ENCODE measurements at regions not wholly inside any gene's neighbourhood (a gene's known extent, or its start where the extent isn't known, plus 50 kb on each side); places are given as distances from the start of the nearest gene placed in this dataset.

- Histone ChIP-seq H3K27me3 (ENCODE audit: insufficient read depth, low read length) (no peaks in the 10 kb centered on the region), H3K4me3 (ENCODE audit: low read length) (no peak overlapping the region), H3K36me3 (ENCODE audit: insufficient read depth, low read depth, low read length) (no peaks in the 10 kb centered on the region), H3K4me1 (ENCODE audit: insufficient read depth, low read length) (peaks cover 5% of the 10 kb centered on the region; the same call in 1 of the 2 replicates), H3K27ac (ENCODE audit: low read length) (no peak overlapping the region), H3K9me3 (ENCODE audit: insufficient read depth, low read depth, low read length) (no peaks in the 10 kb centered on the region), H3K9ac (ENCODE audit: low read depth, low read length) (no peak overlapping the region)
These were observed 885.7 kb upstream of the CDH8 start for GRCh38 chr16:62921904-62922303.

- Histone ChIP-seq H3K4me1 (ENCODE audit: insufficient read depth, low read length) (no peaks in the 10 kb centered on the region), H3K36me3 (ENCODE audit: insufficient read depth, low read depth, low read length) (no peaks in the 10 kb centered on the region), H3K27me3 (ENCODE audit: insufficient read depth, low read length) (no peaks in the 10 kb centered on the region), H3K4me3 (ENCODE audit: low read length) (no peak overlapping the region), H3K9ac (ENCODE audit: low read depth, low read length) (no peak overlapping the region), H3K9me3 (ENCODE audit: insufficient read depth, low read depth, low read length) (0 out of 2 replicates have a peak, but pooled peaks cover 6% of the 10 kb centered on the region), H3K27ac (ENCODE audit: low read length) (no peak overlapping the region)
These were observed 877.7 kb upstream of the CDH8 start for GRCh38 chr16:62913924-62914323.

DNA sequence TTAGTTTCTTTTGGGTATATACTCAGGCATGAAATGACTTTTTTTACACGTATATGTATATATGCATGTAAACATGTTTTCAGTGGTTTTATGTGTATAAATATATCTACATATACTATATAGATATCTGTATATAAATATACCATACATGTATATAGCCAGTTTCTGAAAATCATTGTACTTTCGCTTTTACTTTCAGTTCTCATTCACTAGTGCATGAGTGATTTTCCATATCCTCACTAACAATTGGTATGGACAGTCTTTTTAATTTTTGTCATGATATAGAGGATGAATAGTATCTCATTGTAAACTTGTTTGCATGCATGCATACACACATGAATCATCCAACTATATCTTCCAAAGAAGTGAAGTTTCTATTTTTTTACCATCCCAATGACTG, 877.1 kb upstream of the CDH8 start:
- H3K4me1 ChIP-seq (ENCODE audit: insufficient read depth, low read length), result no peaks in the 10 kb centered on the region
- no peak overlapping the region for H3K27ac ChIP-seq (ENCODE audit: low read length)
- no peaks in the 10 kb centered on the region for H3K27me3 ChIP-seq (ENCODE audit: insufficient read depth, low read length)
- no peak overlapping the region for H3K4me3 ChIP-seq (ENCODE audit: low read length)
- H3K36me3 ChIP-seq (ENCODE audit: insufficient read depth, low read depth, low read length), result no peaks in the 10 kb centered on the region
- 0 out of 2 replicates have a peak, but pooled peaks cover 6% of the 10 kb centered on the region for H3K9me3 ChIP-seq (ENCODE audit: insufficient read depth, low read depth, low read length)
- no peak overlapping the region for H3K9ac ChIP-seq (ENCODE audit: low read depth, low read length)

GRCh38 chr16:62909597-62909996, 873.4 kb upstream of the CDH8 start:
- Histone ChIP-seq H3K9ac (ENCODE audit: low read depth, low read length) (no peak overlapping the region), H3K27me3 (ENCODE audit: insufficient read depth, low read length) (no peaks in the 10 kb centered on the region), H3K36me3 (ENCODE audit: insufficient read depth, low read depth, low read length) (no peaks in the 10 kb centered on the region)

GRCh38 chr16:62907562-62907961, 871.3 kb upstream of the CDH8 start:
- Histone ChIP-seq H3K9me3 (ENCODE audit: insufficient read depth, low read depth, low read length) (0 out of 2 replicates have a peak, but pooled peaks cover 6% of the 10 kb centered on the region), H3K36me3 (ENCODE audit: insufficient read depth, low read depth, low read length) (no peaks in the 10 kb centered on the region), H3K27me3 (ENCODE audit: insufficient read depth, low read length) (no peaks in the 10 kb centered on the region), H3K27ac (ENCODE audit: low read length) (no peak overlapping the region), H3K4me1 (ENCODE audit: insufficient read depth, low read length) (no peaks in the 10 kb centered on the region), H3K4me3 (ENCODE audit: low read length) (no peak overlapping the region), H3K9ac (ENCODE audit: low read depth, low read length) (no peak overlapping the region)

More at GRCh38 chr16:62909597-62909996, 873.4 kb upstream of the CDH8 start:
- no peak overlapping the region for H3K4me3 ChIP-seq (ENCODE audit: low read length)
- H3K4me1 ChIP-seq (ENCODE audit: insufficient read depth, low read length), result no peaks in the 10 kb centered on the region
- H3K9me3 ChIP-seq (ENCODE audit: insufficient read depth, low read depth, low read length), result 0 out of 2 replicates have a peak, but pooled peaks cover 6% of the 10 kb centered on the region
- H3K27ac ChIP-seq (ENCODE audit: low read length), result no peak overlapping the region

DNA sequence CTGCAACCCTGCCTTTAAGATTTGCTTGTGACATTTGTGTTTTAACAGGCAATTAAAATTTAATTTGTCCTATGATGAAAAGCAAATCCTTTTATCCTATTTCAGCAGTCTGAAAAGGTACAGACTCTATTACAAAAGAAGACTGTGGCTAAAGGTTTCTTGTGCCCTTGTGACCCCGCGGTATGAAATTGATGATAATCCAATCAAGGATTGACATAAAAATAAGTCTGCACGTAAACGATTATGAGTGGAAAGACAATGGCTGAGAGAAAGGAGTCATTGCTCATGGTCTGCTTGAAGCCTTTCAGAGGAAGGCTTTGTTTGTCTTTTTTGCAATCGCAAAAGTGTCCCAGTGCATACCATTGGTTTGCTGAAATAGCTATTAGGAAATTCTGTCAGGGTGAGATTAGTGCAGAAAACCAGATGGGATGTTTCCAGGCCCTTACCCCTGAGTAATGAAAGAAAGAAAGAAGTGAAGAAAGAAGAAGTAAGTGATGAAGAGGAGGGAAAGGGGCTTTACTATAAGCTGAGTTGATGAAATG, 867.8 kb upstream of the CDH8 start:
- H3K9me3 ChIP-seq (ENCODE audit: insufficient read depth, low read depth, low read length), result no peaks in the 10 kb centered on the region
- H3K36me3 ChIP-seq (ENCODE audit: insufficient read depth, low read depth, low read length), result no peaks in the 10 kb centered on the region
- H3K9ac ChIP-seq (ENCODE audit: low read depth, low read length), result no peak overlapping the region
- no peaks in the 10 kb centered on the region for H3K27me3 ChIP-seq (ENCODE audit: insufficient read depth, low read length)
- no peak overlapping the region for H3K27ac ChIP-seq (ENCODE audit: low read length)
- H3K4me3 ChIP-seq (ENCODE audit: low read length), result no peak overlapping the region
- H3K4me1 ChIP-seq (ENCODE audit: insufficient read depth, low read length), result no peaks in the 10 kb centered on the region

- H3K9me3 ChIP-seq (ENCODE audit: insufficient read depth, low read depth, low read length), result no peaks in the 10 kb centered on the region
- H3K4me3 ChIP-seq (ENCODE audit: low read length), result no peak overlapping the region
- no peaks in the 10 kb centered on the region for H3K36me3 ChIP-seq (ENCODE audit: insufficient read depth, low read depth, low read length)
- H3K9ac ChIP-seq (ENCODE audit: low read depth, low read length), result no peak overlapping the region
- H3K27me3 ChIP-seq (ENCODE audit: insufficient read depth, low read length), result no peaks in the 10 kb centered on the region
- H3K4me1 ChIP-seq (ENCODE audit: insufficient read depth, low read length), result no peaks in the 10 kb centered on the region
- H3K27ac ChIP-seq (ENCODE audit: low read length), result no peak overlapping the region
These were observed 863.5 kb upstream of the CDH8 start for GRCh38 chr16:62899737-62900136.

DNA sequence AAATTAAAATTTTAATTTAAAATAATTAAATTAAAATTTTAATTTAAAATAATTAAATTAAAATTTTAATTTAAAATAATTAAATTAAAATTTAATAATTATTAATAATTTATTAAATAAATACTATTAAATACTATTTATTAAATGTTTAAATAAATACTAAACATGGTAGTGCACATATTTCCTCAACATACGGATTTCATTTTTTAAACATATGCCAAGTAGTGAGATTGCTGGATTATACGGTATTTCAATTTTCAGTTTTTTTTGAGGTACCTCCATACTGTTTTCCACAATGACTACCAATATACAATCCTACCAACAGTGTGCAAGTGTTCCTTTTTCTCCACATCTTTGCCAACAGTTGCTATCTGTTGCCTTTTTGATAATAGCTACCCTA, 852.9 kb upstream of the CDH8 start:
- H3K27ac ChIP-seq (ENCODE audit: low read length), result no peak overlapping the region
- no peaks in the 10 kb centered on the region for H3K36me3 ChIP-seq (ENCODE audit: insufficient read depth, low read depth, low read length)
- H3K9me3 ChIP-seq (ENCODE audit: insufficient read depth, low read depth, low read length), result no peaks in the 10 kb centered on the region; the same call in 1 of the 2 replicates
- H3K4me1 ChIP-seq (ENCODE audit: insufficient read depth, low read length), result no peaks in the 10 kb centered on the region
- H3K9ac ChIP-seq (ENCODE audit: low read depth, low read length), result no peak overlapping the region
- H3K4me3 ChIP-seq (ENCODE audit: low read length), result no peak overlapping the region
- H3K27me3 ChIP-seq (ENCODE audit: insufficient read depth, low read length), result no peaks in the 10 kb centered on the region

DNA sequence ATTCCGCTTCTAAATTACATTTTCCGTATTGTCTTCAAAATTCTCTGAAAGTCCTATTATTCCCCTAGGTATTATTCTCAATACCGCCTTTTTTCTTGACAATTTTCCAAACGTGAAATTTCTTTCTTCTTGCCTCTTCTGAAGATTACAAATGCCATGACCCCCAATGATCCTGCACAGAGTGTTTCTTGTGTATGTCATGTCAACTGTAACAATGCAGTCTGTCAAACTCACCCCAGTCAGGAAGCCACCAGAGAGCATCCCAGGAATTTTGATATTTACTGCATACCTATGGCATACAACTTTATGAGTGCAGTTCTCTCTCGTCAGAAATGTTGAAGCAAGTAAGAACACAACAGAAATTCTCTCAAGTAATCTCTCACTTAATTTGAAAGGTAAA, 847.3 kb upstream of the CDH8 start:
- Histone ChIP-seq H3K36me3 (ENCODE audit: insufficient read depth, low read depth, low read length) (no peaks in the 10 kb centered on the region), H3K9me3 (ENCODE audit: insufficient read depth, low read depth, low read length) (no peaks in the 10 kb centered on the region), H3K27ac (ENCODE audit: low read length) (no peak overlapping the region), H3K27me3 (ENCODE audit: insufficient read depth, low read length) (no peaks in the 10 kb centered on the region), H3K9ac (ENCODE audit: low read depth, low read length) (no peak overlapping the region), H3K4me3 (ENCODE audit: low read length) (no peak overlapping the region), H3K4me1 (ENCODE audit: insufficient read depth, low read length) (no peaks in the 10 kb centered on the region)

DNA sequence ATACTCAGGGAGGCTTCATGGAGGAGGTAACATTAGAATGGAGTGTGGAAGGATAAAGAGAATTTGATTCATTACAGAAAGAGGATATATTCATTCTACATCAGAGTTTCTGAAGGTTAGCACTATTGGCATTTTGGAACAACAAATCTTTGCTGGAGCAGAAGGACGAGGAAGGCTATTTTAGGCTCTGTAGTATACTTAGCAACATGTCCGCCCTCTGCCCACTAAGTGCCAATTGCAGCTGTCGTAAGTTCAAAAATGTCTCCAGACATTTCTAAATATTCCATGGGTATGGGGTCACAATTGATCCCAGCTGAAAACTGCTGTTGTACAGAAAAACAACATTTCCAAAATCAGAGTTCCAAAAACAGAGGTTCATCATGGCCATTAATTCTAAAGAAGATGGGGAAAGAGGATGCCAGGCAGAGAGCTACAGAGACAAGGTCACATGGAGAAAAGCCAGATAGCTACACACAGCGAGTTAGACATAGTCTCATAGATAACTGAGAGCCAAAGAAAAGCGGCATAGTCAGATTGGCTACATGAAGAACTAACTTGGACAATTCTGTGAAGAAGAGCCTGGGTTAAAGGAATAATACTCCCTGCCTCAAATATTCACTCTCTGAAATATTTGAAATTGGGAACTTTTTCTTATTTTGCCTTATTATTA, 846.4 kb upstream of the CDH8 start:
- Histone ChIP-seq H3K27me3 (ENCODE audit: insufficient read depth, low read length) (no peaks in the 10 kb centered on the region), H3K9ac (ENCODE audit: low read depth, low read length) (no peak overlapping the region), H3K4me1 (ENCODE audit: insufficient read depth, low read length) (no peaks in the 10 kb centered on the region), H3K9me3 (ENCODE audit: insufficient read depth, low read depth, low read length) (no peaks in the 10 kb centered on the region), H3K4me3 (ENCODE audit: low read length) (no peak overlapping the region), H3K36me3 (ENCODE audit: insufficient read depth, low read depth, low read length) (no peaks in the 10 kb centered on the region), H3K27ac (ENCODE audit: low read length) (no peak overlapping the region)

DNA sequence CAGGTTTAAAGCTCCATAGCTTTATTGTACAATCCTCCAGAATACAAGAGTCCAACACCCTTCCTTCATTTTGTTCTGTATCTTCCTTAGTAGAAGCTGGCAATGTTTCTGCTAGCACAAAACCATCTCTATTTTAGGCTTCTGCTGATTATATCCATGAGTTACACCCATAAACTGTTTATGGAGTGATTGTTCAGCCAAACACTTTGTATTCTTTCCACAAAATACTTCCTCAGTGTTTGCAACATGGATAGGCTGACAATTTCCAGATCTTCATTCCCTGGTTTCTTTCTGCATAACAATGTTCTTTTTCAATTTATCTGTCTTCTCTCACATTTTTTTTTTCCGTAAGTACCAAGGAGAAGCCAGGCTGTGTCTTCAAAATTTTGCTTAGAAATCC, 839.9 kb upstream of the CDH8 start:
- no peak overlapping the region for H3K4me3 ChIP-seq (ENCODE audit: low read length)
- H3K27ac ChIP-seq (ENCODE audit: low read length), result no peak overlapping the region

GRCh38 chr16:62872339-62872738, 836.1 kb upstream of the CDH8 start:
- H3K9ac ChIP-seq (ENCODE audit: low read depth, low read length), result no peak overlapping the region
- no peak overlapping the region for H3K4me3 ChIP-seq (ENCODE audit: low read length)
- no peaks in the 10 kb centered on the region for H3K9me3 ChIP-seq (ENCODE audit: insufficient read depth, low read depth, low read length)
- H3K27me3 ChIP-seq (ENCODE audit: insufficient read depth, low read length), result no peaks in the 10 kb centered on the region
- H3K27ac ChIP-seq (ENCODE audit: low read length), result no peak overlapping the region
- H3K36me3 ChIP-seq (ENCODE audit: insufficient read depth, low read depth, low read length), result no peaks in the 10 kb centered on the region
- H3K4me1 ChIP-seq (ENCODE audit: insufficient read depth, low read length), result peaks cover 5% of the 10 kb centered on the region; the same call in 1 of the 2 replicates

More for the DNA sequence above, 839.9 kb upstream of the CDH8 start:
- no peaks in the 10 kb centered on the region for H3K36me3 ChIP-seq (ENCODE audit: insufficient read depth, low read depth, low read length)
- H3K4me1 ChIP-seq (ENCODE audit: insufficient read depth, low read length), result no peaks in the 10 kb centered on the region
- H3K9ac ChIP-seq (ENCODE audit: low read depth, low read length), result no peak overlapping the region
- H3K9me3 ChIP-seq (ENCODE audit: insufficient read depth, low read depth, low read length), result no peaks in the 10 kb centered on the region
- H3K27me3 ChIP-seq (ENCODE audit: insufficient read depth, low read length), result no peaks in the 10 kb centered on the region

All from iPS-20b (cell line).